ENCODE measurements at regions not wholly inside any gene's neighbourhood (a gene's known extent, or its start where the extent isn't known, plus 50 kb on each side); places are given as distances from the start of the nearest gene placed in this dataset.

DNA sequence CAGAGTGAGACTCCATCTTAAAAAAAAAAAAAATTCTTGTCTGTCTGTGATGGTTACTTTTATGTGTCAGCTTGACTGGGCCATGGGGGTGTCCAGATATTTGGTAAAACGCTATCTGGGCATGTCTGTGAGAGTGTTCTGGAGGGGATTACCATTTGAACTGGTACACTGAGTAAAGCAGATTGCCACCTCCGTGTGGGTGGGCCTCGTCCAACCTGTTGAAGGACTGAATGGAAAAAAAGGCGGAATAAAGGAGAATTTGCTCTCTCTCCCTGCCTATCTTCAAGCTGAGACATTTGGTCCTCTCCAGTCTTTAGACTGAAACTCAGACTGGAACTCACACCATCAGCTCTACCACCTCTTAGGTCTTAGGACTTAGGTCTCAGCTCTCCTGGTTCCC, 82.8 kb downstream of the MIS18A start:
- no peak for TF ChIP-seq ZEB2 (tag by site-specific recombination; IDR thresholded peaks at IDR 0.05)
- no peak for TF ChIP-seq ZNF654 (tag by site-specific recombination; IDR thresholded peaks at IDR 0.05; ENCODE audit: low read depth)
- TF ChIP-seq ZNF629 (tag by site-specific recombination; IDR thresholded peaks at IDR 0.05) = no peak
- no peak for TF ChIP-seq KLF16 (tag by site-specific recombination; IDR thresholded peaks at IDR 0.05)
- no peak for TF ChIP-seq ZNF48 (tag by site-specific recombination; IDR thresholded peaks at IDR 0.05)
- TF ChIP-seq, protein P1, sequence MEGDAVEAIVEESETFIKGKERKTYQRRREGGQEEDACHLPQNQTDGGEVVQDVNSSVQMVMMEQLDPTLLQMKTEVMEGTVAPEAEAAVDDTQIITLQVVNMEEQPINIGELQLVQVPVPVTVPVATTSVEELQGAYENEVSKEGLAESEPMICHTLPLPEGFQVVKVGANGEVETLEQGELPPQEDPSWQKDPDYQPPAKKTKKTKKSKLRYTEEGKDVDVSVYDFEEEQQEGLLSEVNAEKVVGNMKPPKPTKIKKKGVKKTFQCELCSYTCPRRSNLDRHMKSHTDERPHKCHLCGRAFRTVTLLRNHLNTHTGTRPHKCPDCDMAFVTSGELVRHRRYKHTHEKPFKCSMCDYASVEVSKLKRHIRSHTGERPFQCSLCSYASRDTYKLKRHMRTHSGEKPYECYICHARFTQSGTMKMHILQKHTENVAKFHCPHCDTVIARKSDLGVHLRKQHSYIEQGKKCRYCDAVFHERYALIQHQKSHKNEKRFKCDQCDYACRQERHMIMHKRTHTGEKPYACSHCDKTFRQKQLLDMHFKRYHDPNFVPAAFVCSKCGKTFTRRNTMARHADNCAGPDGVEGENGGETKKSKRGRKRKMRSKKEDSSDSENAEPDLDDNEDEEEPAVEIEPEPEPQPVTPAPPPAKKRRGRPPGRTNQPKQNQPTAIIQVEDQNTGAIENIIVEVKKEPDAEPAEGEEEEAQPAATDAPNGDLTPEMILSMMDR (tag by site-specific recombination; IDR thresholded peaks at IDR 0.05) = no peak
- TF ChIP-seq, protein P2, sequence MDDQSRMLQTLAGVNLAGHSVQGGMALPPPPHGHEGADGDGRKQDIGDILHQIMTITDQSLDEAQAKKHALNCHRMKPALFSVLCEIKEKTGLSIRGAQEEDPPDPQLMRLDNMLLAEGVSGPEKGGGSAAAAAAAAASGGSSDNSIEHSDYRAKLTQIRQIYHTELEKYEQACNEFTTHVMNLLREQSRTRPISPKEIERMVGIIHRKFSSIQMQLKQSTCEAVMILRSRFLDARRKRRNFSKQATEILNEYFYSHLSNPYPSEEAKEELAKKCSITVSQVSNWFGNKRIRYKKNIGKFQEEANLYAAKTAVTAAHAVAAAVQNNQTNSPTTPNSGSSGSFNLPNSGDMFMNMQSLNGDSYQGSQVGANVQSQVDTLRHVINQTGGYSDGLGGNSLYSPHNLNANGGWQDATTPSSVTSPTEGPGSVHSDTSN (CRISPR knock-in tag; IDR thresholded peaks at IDR 0.05) = no peak
- TF ChIP-seq YY1 (tag by site-specific recombination; IDR thresholded peaks at IDR 0.05) = no peak
- TF ChIP-seq ZNF274 (IDR thresholded peaks at IDR 0.05; ENCODE audit: low read length) = no peak
- no peak for TF ChIP-seq ZNF274 (tag by site-specific recombination; IDR thresholded peaks at IDR 0.05; ENCODE audit: borderline replicate concordance)
- no peak for TF ChIP-seq ZNF266 (tag by site-specific recombination; IDR thresholded peaks at IDR 0.05; ENCODE audit: low read depth)
